ENCODE measurements at regions not wholly inside any gene's neighbourhood (a gene's known extent, or its start where the extent isn't known, plus 50 kb on each side); places are given as distances from the start of the nearest gene placed in this dataset.

GRCh38 chr20:17024513-17025119, 202.2 kb upstream of the PCSK2 start:
- intact Hi-C loops (cut with micrococcal nuclease; ENCODE audit: unreplicated experiment): no loop called here
- POLR2A ChIA-PET: no interaction called here

More at GRCh38 chr20:17024513-17025119, 202.2 kb upstream of the PCSK2 start:
- Histone ChIP-seq H3K4me2 (ENCODE audit: control insufficient read depth, insufficient read depth) (no peak overlapping the region), H3K9me3 (replicated peaks; ENCODE audit: control insufficient read depth, insufficient read depth, low read length) (no peaks in the 10 kb centered on the region), H3K9ac (ENCODE audit: control insufficient read depth, insufficient read depth, low read length) (no peak overlapping the region), H3K36me3 (ENCODE audit: control insufficient read depth in 2 of 2, insufficient read depth in 2 of 2, low read length in 1 of 2) (no peaks in the 10 kb centered on the region), H2AFZ (ENCODE audit: control insufficient read depth, low read depth, low read length) (no peak overlapping the region), H3K27ac (ENCODE audit: control insufficient read depth, insufficient read depth) (no peak overlapping the region), H3K27me3 (replicated peaks in 1 of 2; ENCODE audit: control insufficient read depth in 2 of 2, insufficient read depth in 2 of 2, low read length in 1 of 2) (no peaks in the 10 kb centered on the region), H4K20me1 (ENCODE audit: control insufficient read depth, insufficient read depth) (no peaks in the 10 kb centered on the region), H3K4me1 (ENCODE audit: control insufficient read depth, insufficient read depth, low read length) (no peaks in the 10 kb centered on the region), H3K79me2 (ENCODE audit: control insufficient read depth, insufficient read depth, low read length) (no peaks in the 10 kb centered on the region), H3K4me3 (no peak overlapping the region)
- 29% methylated on average over 5 of the region's 5 CpGs for WGBS (ENCODE audit: insufficient coverage, insufficient replicate concordance, low lambda C conversion rate, missing lambda C conversion rate)
- FAIRE-seq (no peak), DNase-seq (ENCODE audit: low read depth, low spot score) (no peak), ATAC-seq (no peak)
- RAD21 ChIA-PET (ENCODE audit: unreplicated experiment): no interaction called here
- no peak for TF ChIP-seq E2F4 (IDR thresholded peaks at IDR 0.05; ENCODE audit: low read depth, low read length)
- no peak for TF ChIP-seq EZH2 (IDR thresholded peaks at IDR 0.05; ENCODE audit: borderline replicate concordance, control insufficient read depth, low read depth, low read length)
- TF ChIP-seq NFXL1 (IDR thresholded peaks at IDR 0.05; ENCODE audit: borderline replicate concordance): no peak
- TF ChIP-seq RBBP5 (conservative IDR thresholded peaks at IDR 0.05): no peak
- TF ChIP-seq TBL1XR1 (IDR thresholded peaks at IDR 0.05; ENCODE audit: low read depth, low read length): no peak
- TF ChIP-seq USF2 (IDR thresholded peaks at IDR 0.05; ENCODE audit: borderline replicate concordance, low read depth, low read length): no peak
- no peak for TF ChIP-seq ZZZ3 (IDR thresholded peaks at IDR 0.05; ENCODE audit: control insufficient read depth, insufficient read length, low read depth)
- TF ChIP-seq FOXK2 (IDR thresholded peaks at IDR 0.05): no peak
- TF ChIP-seq TARDBP (IDR thresholded peaks at IDR 0.05; ENCODE audit: borderline replicate concordance): no peak
- TF ChIP-seq SUPT20H (IDR thresholded peaks at IDR 0.05; ENCODE audit: borderline replicate concordance, control insufficient read depth, low read depth, low read length): no peak
- no peak for TF ChIP-seq ZBTB33 (IDR thresholded peaks at IDR 0.05)
- no peak for TF ChIP-seq CEBPZ (IDR thresholded peaks at IDR 0.05; ENCODE audit: low read depth, low read length)
- no peak for TF ChIP-seq IRF4 (IDR thresholded peaks at IDR 0.05; ENCODE audit: low read depth, low read length)
- no peak for TF ChIP-seq CEBPB (IDR thresholded peaks at IDR 0.05; ENCODE audit: borderline replicate concordance in 1 of 2, low read depth in 2 of 2, low read length in 2 of 2)
- no peak for TF ChIP-seq CBFB (IDR thresholded peaks at IDR 0.05; ENCODE audit: low read depth)
- TF ChIP-seq TCF12 (IDR thresholded peaks at IDR 0.05; ENCODE audit: low read depth, low read length): no peak
- in situ Hi-C loops (cut with MboI): no loop called here
- CTCF ChIA-PET: no interaction called here
- no TSS peak for BruUV-seq (replicated peaks)
- SMC1A ChIA-PET (ENCODE audit: uncharacterized antibody, unreplicated experiment): no interaction called here
